PC-3 (cell line): ENCODE measurements at regions not wholly inside any gene's neighbourhood (a gene's known extent, or its start where the extent isn't known, plus 50 kb on each side); places are given as distances from the start of the nearest gene placed in this dataset.

ENCODE experiments used
- ATAC-seq: fragments of 200-7000 bp; cut with Tn5 transposase; 2 replicates; pipeline ENCODE4 v1.9.1; 2020; ENCODE audit warnings: mild to moderate bottlenecking, moderate library complexity
- BruUV-seq: library from RNA; stranded (reverse); fragments of 400-500 nt; replicated peaks from 2 replicates; lab custom pipeline; 2021; lab: Mats Ljungman, UMichigan
- CTCF ChIA-PET: fragments of 300-600 bp; sonication (Branson Sonifier 250); formaldehyde crosslinking; loops from one replicate; lab custom pipeline; 2022; ENCODE audit warnings: antibody characterized with exemption; lab: Charles Lee
- POLR2A ChIA-PET: fragments of 300-600 bp; sonication (Branson Sonifier 250); formaldehyde crosslinking; loops from one replicate; lab custom pipeline; 2022; ENCODE audit warnings: antibody characterized with exemption; ENCODE audit not compliant: unreplicated experiment; lab: Charles Lee
- DNase-seq: peaks from one replicate; pipeline ENCODE4 v3.0.0-alpha.2; 2015
- H2AFZ ChIP-seq: fragments of 300-600 bp; sonication (generic); 2 replicates; pipeline ENCODE4 v1.6.0; 2016; ENCODE audit warnings: antibody characterized with exemption, low read length
- H3F3A ChIP-seq: fragments of 300-600 bp; sonication (generic); one replicate; pipeline ENCODE4 v1.6.0; 2017; ENCODE audit warnings: antibody characterized with exemption, low read length, control low read depth, mild to moderate bottlenecking; ENCODE audit not compliant: unreplicated experiment
- H3K27ac ChIP-seq: fragments of 300-600 bp; sonication (generic); 2 replicates; pipeline ENCODE4 v1.5.1; 2016; ENCODE audit warnings: mild to moderate bottlenecking, low read length
- H3K27me3 ChIP-seq: fragments of 300-600 bp; sonication (generic); 2 replicates; pipeline ENCODE4 v1.6.1; 2016; ENCODE audit warnings: low read length, mixed read lengths
- H3K36me3 ChIP-seq: fragments of 300-600 bp; sonication (generic); 2 replicates; pipeline ENCODE4 v1.6.1; 2016; ENCODE audit warnings: low read depth, mixed run types, low read length, mixed read lengths
- H3K4me1 ChIP-seq: fragments of 300-600 bp; sonication (generic); 2 replicates; pipeline ENCODE4 v1.5.1; 2016; ENCODE audit warnings: low read length; ENCODE audit not compliant: insufficient read depth
- H3K4me2 ChIP-seq: fragments of 300-600 bp; sonication (generic); 2 replicates; pipeline ENCODE4 v1.6.0; 2016; ENCODE audit warnings: low read length
- H3K4me3 ChIP-seq: fragments of 300-600 bp; sonication (generic); 2 replicates; pipeline ENCODE4 v1.5.1; 2016; ENCODE audit warnings: mild to moderate bottlenecking, low read length, mixed read lengths
- H3K79me2 ChIP-seq: fragments of 300-600 bp; sonication (generic); 2 replicates; pipeline ENCODE4 v1.6.1; 2017; ENCODE audit warnings: low read length, mixed read lengths
- H3K9ac ChIP-seq: fragments of 300-600 bp; sonication (generic); 2 replicates; pipeline ENCODE4 v1.6.0; 2016; ENCODE audit warnings: mild to moderate bottlenecking, low read length
- H3K9me2 ChIP-seq: fragments of 300-600 bp; sonication (generic); replicated peaks from 2 replicates; pipeline ENCODE4 v1.6.1; 2016; ENCODE audit warnings: mixed run types, low read length, mixed read lengths
- H3K9me3 ChIP-seq: fragments of 300-600 bp; sonication (generic); 2 replicates; pipeline ENCODE4 v1.6.1; 2016; ENCODE audit warnings: low read length, mixed read lengths
- H4K20me1 ChIP-seq: fragments of 300-600 bp; sonication (generic); 2 replicates; pipeline ENCODE4 v1.6.1; 2016; ENCODE audit warnings: low read length, mixed read lengths
- EZH2 ChIP-seq: fragments of 300-600 bp; sonication (generic); IDR thresholded peaks from one replicate; pipeline ENCODE4 v1.6.1; 2017; ENCODE audit warnings: antibody characterized with exemption, mild to moderate bottlenecking, low read length; ENCODE audit not compliant: unreplicated experiment
- EZH2phosphoT487 ChIP-seq: fragments of 300-600 bp; sonication (generic); IDR thresholded peaks from 2 replicates; pipeline ENCODE4 v1.6.1; 2018; ENCODE audit warnings: mild to moderate bottlenecking, antibody characterized with exemption, low read length, borderline replicate concordance
- intact Hi-C: fragments of 100-400 bp; cut with micrococcal nuclease; formaldehyde crosslinking; loops from 2 replicates; pipeline ENCODE4 v1.9.0; 2023
- TF ChIP-seq, protein P1 (sequence below): fragments of 300-600 bp; sonication (generic); conservative IDR thresholded peaks from 2 replicates; pipeline ENCODE4 v1.5.1; 2017; ENCODE audit warnings: antibody characterized with exemption, low read depth, mild to moderate bottlenecking, low read length

DNA sequence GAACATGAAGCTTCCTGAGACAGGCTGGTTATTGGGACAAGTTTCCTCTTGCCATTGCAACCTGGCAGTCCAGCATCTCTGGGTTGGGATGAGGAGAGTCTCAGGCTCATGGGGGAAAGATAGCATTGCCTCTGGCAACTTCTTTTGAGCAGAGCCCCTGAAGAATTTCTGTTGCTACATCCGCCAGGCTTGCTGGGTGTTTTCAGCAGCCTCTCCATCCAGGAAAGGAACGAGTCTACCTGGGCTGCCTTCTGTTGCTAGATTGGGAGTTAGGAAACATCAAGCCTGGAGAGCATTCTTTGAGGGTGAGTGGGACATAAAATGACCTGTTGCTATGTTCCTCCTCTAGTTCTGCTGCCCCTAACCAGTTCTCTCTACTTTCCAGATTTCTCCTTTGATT lies 313.5 kb downstream of the RFPL4B start:
- POLR2A ChIA-PET = no interaction called here
- H3K9ac ChIP-seq = no peak overlapping the region
- H3K79me2 ChIP-seq = no peaks in the 10 kb centered on the region
- H3K9me3 ChIP-seq = no peaks in the 10 kb centered on the region
- no peak overlapping the region for H3K27ac ChIP-seq
- H3K4me1 ChIP-seq = peaks cover 7% of the 10 kb centered on the region; the same call in 1 of the 2 replicates
- H4K20me1 ChIP-seq = no peaks in the 10 kb centered on the region
- no peak overlapping the region for H3K4me2 ChIP-seq
- ATAC-seq (no peak), DNase-seq (no peak)
- CTCF ChIA-PET = no interaction called here
- H3K4me3 ChIP-seq = no peak overlapping the region
- H3K9me2 ChIP-seq = no peaks in the 10 kb centered on the region
- intact Hi-C loops = no loop called here
- H3K27me3 ChIP-seq = no peaks in the 10 kb centered on the region
- no peak for TF ChIP-seq EZH2
- TF ChIP-seq, protein P1, sequence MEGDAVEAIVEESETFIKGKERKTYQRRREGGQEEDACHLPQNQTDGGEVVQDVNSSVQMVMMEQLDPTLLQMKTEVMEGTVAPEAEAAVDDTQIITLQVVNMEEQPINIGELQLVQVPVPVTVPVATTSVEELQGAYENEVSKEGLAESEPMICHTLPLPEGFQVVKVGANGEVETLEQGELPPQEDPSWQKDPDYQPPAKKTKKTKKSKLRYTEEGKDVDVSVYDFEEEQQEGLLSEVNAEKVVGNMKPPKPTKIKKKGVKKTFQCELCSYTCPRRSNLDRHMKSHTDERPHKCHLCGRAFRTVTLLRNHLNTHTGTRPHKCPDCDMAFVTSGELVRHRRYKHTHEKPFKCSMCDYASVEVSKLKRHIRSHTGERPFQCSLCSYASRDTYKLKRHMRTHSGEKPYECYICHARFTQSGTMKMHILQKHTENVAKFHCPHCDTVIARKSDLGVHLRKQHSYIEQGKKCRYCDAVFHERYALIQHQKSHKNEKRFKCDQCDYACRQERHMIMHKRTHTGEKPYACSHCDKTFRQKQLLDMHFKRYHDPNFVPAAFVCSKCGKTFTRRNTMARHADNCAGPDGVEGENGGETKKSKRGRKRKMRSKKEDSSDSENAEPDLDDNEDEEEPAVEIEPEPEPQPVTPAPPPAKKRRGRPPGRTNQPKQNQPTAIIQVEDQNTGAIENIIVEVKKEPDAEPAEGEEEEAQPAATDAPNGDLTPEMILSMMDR = no peak
- no peak for TF ChIP-seq EZH2phosphoT487
- H3F3A ChIP-seq = no peaks in the 10 kb centered on the region
- no peaks in the 10 kb centered on the region for H3K36me3 ChIP-seq
- H2AFZ ChIP-seq = no peak overlapping the region
- BruUV-seq = no TSS peak

DNA sequence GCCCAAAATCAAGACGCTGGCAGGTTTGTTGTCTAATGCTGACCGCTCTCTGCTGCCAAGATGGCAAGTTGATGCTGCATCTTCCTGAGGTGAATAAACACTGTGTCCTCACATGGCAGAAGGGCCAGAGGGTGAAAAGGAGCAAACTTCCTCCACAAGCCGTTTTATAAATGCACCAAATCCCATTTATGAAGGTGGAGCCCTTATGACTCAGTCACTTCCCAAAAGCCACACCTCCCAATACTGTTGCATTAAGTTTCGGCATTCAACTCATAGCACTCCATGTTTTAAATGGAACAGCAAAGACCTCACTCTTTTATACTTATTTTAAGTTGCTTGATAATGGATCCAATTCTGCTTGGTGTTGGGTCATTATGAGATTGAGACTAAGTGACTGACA lies 316.6 kb downstream of the RFPL4B start:
- CTCF ChIA-PET = no interaction called here

GRCh38 chr6:112665114-112665513 lies 318.0 kb downstream of the RFPL4B start:
- BruUV-seq = no TSS peak
- TF ChIP-seq EZH2phosphoT487 (no peak), EZH2 (no peak)
- TF ChIP-seq, protein P1 = no peak
- no peaks in the 10 kb centered on the region for H3K9me3 ChIP-seq

More for the DNA sequence above, 316.6 kb downstream of the RFPL4B start:
- TF ChIP-seq, protein P1 = no peak
- TF ChIP-seq EZH2 (no peak), EZH2phosphoT487 (no peak)
- Histone ChIP-seq H3K36me3 (no peaks in the 10 kb centered on the region), H3F3A (no peaks in the 10 kb centered on the region), H3K27ac (no peak overlapping the region), H3K79me2 (no peaks in the 10 kb centered on the region), H2AFZ (0 out of 2 replicates have a peak overlapping the region, but pooled peaks have one; percentile 38), H3K9me3 (no peaks in the 10 kb centered on the region), H3K9me2 (no peaks in the 10 kb centered on the region), H3K4me3 (no peak overlapping the region), H3K27me3 (no peaks in the 10 kb centered on the region), H3K9ac (no peak overlapping the region), H3K4me1 (peaks cover 8% of the 10 kb centered on the region; the same call in 1 of the 2 replicates), H3K4me2 (no peak overlapping the region), H4K20me1 (no peaks in the 10 kb centered on the region)
- POLR2A ChIA-PET = no interaction called here
- ATAC-seq = peak; percentile 35; the same call in 1 of the 2 replicates
- peak; percentile 43 for DNase-seq
- BruUV-seq = no TSS peak
- intact Hi-C loops = no loop called here

More at GRCh38 chr6:112665114-112665513, 318.0 kb downstream of the RFPL4B start:
- Histone ChIP-seq H3K9ac (no peak overlapping the region), H3K79me2 (no peaks in the 10 kb centered on the region), H3K4me1 (peaks cover 8% of the 10 kb centered on the region; the same call in 1 of the 2 replicates), H3K27me3 (no peaks in the 10 kb centered on the region), H3K36me3 (no peaks in the 10 kb centered on the region), H2AFZ (no peak overlapping the region), H4K20me1 (no peaks in the 10 kb centered on the region), H3F3A (no peaks in the 10 kb centered on the region), H3K27ac (peak overlapping the region; percentile 27; the same call in 1 of the 2 replicates), H3K4me3 (no peak overlapping the region), H3K4me2 (no peak overlapping the region), H3K9me2 (no peaks in the 10 kb centered on the region)
- ChIA-PET POLR2A (no interaction called here), CTCF (no interaction called here)
- peak; percentile 34 for DNase-seq
- ATAC-seq = peak; percentile 64
- intact Hi-C loops = no loop called here
